ENCODE measurements at regions not wholly inside any gene's neighbourhood (a gene's known extent, or its start where the extent isn't known, plus 50 kb on each side); places are given as distances from the start of the nearest gene placed in this dataset.
A peak's percentile ranks its signal among the peaks of the same experiment; 100 is the strongest.

GRCh38 chr12:82210882-82211281 lies 147.3 kb downstream of the CCDC59 start:
- no peaks in the 10 kb centered on the region for H3K79me2 ChIP-seq (ENCODE audit: control insufficient read depth, insufficient read depth, low read length, unreplicated experiment)
- H3K27ac ChIP-seq (ENCODE audit: low read depth, low read length), result no peak overlapping the region
- no peaks in the 10 kb centered on the region for H3K4me1 ChIP-seq (ENCODE audit: control insufficient read depth, insufficient read depth, low read length, unreplicated experiment)
- no peak overlapping the region for H2AFZ ChIP-seq (ENCODE audit: low read length, unreplicated experiment)
- no peaks in the 10 kb centered on the region for H3K36me3 ChIP-seq (ENCODE audit: insufficient read depth, low read length)
- H3K27me3 ChIP-seq (ENCODE audit: insufficient read depth, low read length), result no peaks in the 10 kb centered on the region
- H3K4me3 ChIP-seq (ENCODE audit: low read depth, low read length), result no peak overlapping the region

DNA sequence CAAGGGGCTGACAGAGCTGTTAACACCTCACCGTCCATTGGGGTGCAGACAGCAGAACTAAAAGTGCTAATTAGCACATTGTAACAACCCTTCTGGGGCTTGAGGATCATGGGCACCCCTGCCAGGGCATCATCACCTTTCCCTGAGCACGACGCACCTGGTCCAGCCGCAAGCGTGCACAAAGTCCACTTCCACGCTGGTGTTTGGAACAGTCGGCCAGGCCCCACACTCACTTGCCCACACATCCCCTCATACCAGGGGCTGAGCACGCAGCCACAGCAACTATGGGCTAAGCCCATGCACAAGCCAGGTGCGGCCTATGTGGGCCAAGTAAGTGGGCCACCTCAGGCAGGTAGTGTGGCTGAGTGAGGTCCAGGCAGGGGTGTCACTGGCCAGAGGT lies 148.7 kb downstream of the CCDC59 start:
- H3K4me3 ChIP-seq (ENCODE audit: low read depth, low read length), result no peak overlapping the region
- H3K27ac ChIP-seq (ENCODE audit: low read depth, low read length), result no peak overlapping the region
- H3K79me2 ChIP-seq (ENCODE audit: control insufficient read depth, insufficient read depth, low read length, unreplicated experiment), result no peaks in the 10 kb centered on the region
- no peaks in the 10 kb centered on the region for H3K27me3 ChIP-seq (ENCODE audit: insufficient read depth, low read length)
- no peaks in the 10 kb centered on the region for H3K36me3 ChIP-seq (ENCODE audit: insufficient read depth, low read length)
- no peaks in the 10 kb centered on the region for H3K4me1 ChIP-seq (ENCODE audit: control insufficient read depth, insufficient read depth, low read length, unreplicated experiment)
- no peak overlapping the region for H2AFZ ChIP-seq (ENCODE audit: low read length, unreplicated experiment)

GRCh38 chr12:82207556-82207955 lies 150.6 kb downstream of the CCDC59 start:
- no peak overlapping the region for H2AFZ ChIP-seq (ENCODE audit: low read length, unreplicated experiment)
- no peak overlapping the region for H3K4me3 ChIP-seq (ENCODE audit: low read depth, low read length)
- no peaks in the 10 kb centered on the region for H3K27me3 ChIP-seq (ENCODE audit: insufficient read depth, low read length)
- H3K36me3 ChIP-seq (ENCODE audit: insufficient read depth, low read length), result no peaks in the 10 kb centered on the region
- H3K27ac ChIP-seq (ENCODE audit: low read depth, low read length), result no peak overlapping the region
- no peaks in the 10 kb centered on the region for H3K79me2 ChIP-seq (ENCODE audit: control insufficient read depth, insufficient read depth, low read length, unreplicated experiment)
- H3K4me1 ChIP-seq (ENCODE audit: control insufficient read depth, insufficient read depth, low read length, unreplicated experiment), result no peaks in the 10 kb centered on the region

DNA sequence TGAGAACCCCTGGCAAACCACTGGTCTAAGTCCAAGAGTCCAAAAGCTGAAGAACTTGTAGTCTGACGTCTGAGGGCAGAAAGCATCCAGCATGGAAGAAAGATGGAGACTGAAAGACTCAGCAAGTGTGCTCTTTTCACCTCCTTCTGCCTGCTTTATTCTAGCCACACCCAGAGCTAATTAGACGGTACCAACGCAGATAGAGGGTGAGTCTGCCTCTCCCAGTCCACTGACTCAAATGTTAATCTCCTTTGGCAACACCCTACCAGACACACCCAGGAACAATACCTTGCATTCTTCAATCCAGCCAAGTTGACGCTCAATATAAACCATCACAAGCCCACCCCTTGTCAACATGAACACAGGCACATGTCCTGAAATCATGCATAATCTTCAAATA lies 155.1 kb downstream of the CCDC59 start:
- H3K4me1 ChIP-seq (ENCODE audit: control insufficient read depth, insufficient read depth, low read length, unreplicated experiment), result no peaks in the 10 kb centered on the region
- no peak overlapping the region for H3K27ac ChIP-seq (ENCODE audit: low read depth, low read length)
- H3K79me2 ChIP-seq (ENCODE audit: control insufficient read depth, insufficient read depth, low read length, unreplicated experiment), result no peaks in the 10 kb centered on the region
- no peaks in the 10 kb centered on the region for H3K27me3 ChIP-seq (ENCODE audit: insufficient read depth, low read length)
- no peaks in the 10 kb centered on the region for H3K36me3 ChIP-seq (ENCODE audit: insufficient read depth, low read length)
- H3K4me3 ChIP-seq (ENCODE audit: low read depth, low read length), result no peak overlapping the region
- H2AFZ ChIP-seq (ENCODE audit: low read length, unreplicated experiment), result no peak overlapping the region

DNA sequence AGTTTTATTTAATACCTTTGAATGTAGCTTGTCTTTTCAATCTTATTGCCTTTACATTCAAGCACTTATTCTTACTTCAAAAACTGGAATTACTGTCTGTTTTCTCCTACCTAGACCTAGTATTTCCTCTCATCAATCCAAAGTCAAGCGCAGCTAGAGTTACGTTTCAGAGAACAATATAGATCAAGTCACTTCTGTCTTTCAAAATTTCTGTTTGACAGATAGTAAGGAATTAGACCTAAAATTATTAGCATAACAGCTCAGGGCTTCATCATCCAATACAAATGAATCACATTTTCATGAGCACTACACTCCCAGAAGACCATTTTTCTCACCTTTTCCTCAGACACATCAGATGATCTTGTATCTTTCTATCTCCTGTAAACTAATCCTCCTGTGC lies 170.6 kb downstream of the CCDC59 start:
- no peaks in the 10 kb centered on the region for H3K27me3 ChIP-seq (ENCODE audit: insufficient read depth, low read length)
- H3K27ac ChIP-seq (ENCODE audit: low read depth, low read length), result no peak overlapping the region
- no peaks in the 10 kb centered on the region for H3K4me1 ChIP-seq (ENCODE audit: control insufficient read depth, insufficient read depth, low read length, unreplicated experiment)
- no peak overlapping the region for H2AFZ ChIP-seq (ENCODE audit: low read length, unreplicated experiment)
- no peaks in the 10 kb centered on the region for H3K79me2 ChIP-seq (ENCODE audit: control insufficient read depth, insufficient read depth, low read length, unreplicated experiment)
- no peaks in the 10 kb centered on the region for H3K36me3 ChIP-seq (ENCODE audit: insufficient read depth, low read length)
- H3K4me3 ChIP-seq (ENCODE audit: low read depth, low read length), result no peak overlapping the region

GRCh38 chr12:82187011-82187410 lies 171.2 kb downstream of the CCDC59 start:
- Histone ChIP-seq H2AFZ (ENCODE audit: low read length, unreplicated experiment) (no peak overlapping the region), H3K36me3 (ENCODE audit: insufficient read depth, low read length) (no peaks in the 10 kb centered on the region), H3K27ac (ENCODE audit: low read depth, low read length) (no peak overlapping the region), H3K4me1 (ENCODE audit: control insufficient read depth, insufficient read depth, low read length, unreplicated experiment) (no peaks in the 10 kb centered on the region), H3K27me3 (ENCODE audit: insufficient read depth, low read length) (no peaks in the 10 kb centered on the region), H3K79me2 (ENCODE audit: control insufficient read depth, insufficient read depth, low read length, unreplicated experiment) (no peaks in the 10 kb centered on the region), H3K4me3 (ENCODE audit: low read depth, low read length) (no peak overlapping the region)

DNA sequence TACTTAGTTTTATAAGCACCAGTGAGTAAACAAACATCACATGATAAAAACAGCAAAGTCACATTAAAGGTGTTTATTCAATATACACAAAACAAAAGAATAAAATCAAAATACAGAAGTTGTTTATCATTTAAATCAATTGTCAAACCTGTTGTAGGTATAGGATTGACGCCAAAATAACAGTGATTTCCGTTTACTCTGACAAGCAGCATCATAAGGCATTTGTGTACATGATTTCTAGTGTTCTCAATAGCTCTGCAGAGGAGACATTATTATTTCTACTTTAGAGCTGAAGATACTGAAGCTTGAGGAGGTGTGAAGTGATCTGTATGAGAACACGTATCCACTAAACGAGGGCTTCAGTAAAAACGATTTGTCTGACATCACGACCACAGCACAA lies 171.9 kb downstream of the CCDC59 start:
- H3K27me3 ChIP-seq (ENCODE audit: insufficient read depth, low read length), result no peaks in the 10 kb centered on the region
- no peaks in the 10 kb centered on the region for H3K36me3 ChIP-seq (ENCODE audit: insufficient read depth, low read length)
- no peaks in the 10 kb centered on the region for H3K4me1 ChIP-seq (ENCODE audit: control insufficient read depth, insufficient read depth, low read length, unreplicated experiment)
- no peak overlapping the region for H3K27ac ChIP-seq (ENCODE audit: low read depth, low read length)
- no peak overlapping the region for H2AFZ ChIP-seq (ENCODE audit: low read length, unreplicated experiment)
- no peaks in the 10 kb centered on the region for H3K79me2 ChIP-seq (ENCODE audit: control insufficient read depth, insufficient read depth, low read length, unreplicated experiment)
- no peak overlapping the region for H3K4me3 ChIP-seq (ENCODE audit: low read depth, low read length)

DNA sequence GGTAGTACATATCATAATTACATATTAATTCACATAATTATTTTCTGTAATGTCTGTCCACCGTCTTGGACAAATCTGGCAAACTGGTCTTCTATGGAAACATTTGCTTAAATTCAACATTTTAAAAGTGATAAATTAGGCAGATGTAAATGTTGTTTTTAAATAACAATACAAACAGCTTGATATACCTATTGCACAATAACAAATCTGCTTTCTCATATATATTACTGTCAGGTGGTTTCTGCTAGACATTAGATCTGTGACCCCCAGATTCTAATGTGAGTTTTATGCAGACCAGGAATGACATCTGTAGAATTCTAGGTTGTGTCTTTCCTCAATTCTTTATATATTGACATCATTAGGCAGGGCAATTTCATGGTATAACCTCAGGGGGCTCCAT lies 173.3 kb downstream of the CCDC59 start:
- Histone ChIP-seq H2AFZ (ENCODE audit: low read length, unreplicated experiment) (no peak overlapping the region), H3K27me3 (ENCODE audit: insufficient read depth, low read length) (no peaks in the 10 kb centered on the region), H3K4me3 (ENCODE audit: low read depth, low read length) (no peak overlapping the region; the same call in 1 of the 2 replicates), H3K4me1 (ENCODE audit: control insufficient read depth, insufficient read depth, low read length, unreplicated experiment) (no peaks in the 10 kb centered on the region), H3K79me2 (ENCODE audit: control insufficient read depth, insufficient read depth, low read length, unreplicated experiment) (no peaks in the 10 kb centered on the region), H3K27ac (ENCODE audit: low read depth, low read length) (no peak overlapping the region), H3K36me3 (ENCODE audit: insufficient read depth, low read length) (no peaks in the 10 kb centered on the region)

DNA sequence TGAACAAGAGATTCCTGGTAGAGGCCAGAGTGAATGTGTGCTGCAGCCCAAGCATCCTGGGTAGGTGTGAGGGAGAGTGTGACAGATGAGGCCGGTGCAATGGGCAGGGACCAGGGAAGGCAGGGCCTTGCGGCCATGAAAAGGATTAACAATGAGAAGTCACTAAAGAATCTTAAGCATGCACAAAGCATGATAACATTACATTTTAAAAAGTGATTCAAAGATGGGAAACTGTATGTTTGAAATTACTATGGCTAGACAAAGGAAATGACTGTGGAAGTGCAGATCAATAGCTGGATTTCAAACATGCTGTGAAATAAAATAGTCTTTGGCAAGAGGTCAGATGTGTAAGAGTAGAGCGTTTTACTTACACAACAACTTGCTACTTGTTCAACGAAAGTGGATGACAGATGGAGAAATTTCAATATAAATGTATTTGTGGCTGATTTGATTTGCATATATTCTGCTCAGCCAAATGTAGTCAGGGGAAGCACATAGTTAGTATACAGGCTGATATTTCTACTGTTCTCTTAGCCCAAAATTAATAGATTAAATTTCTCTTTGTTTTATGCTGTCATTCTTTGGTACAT lies 175.5 kb downstream of the CCDC59 start:
- Histone ChIP-seq H3K4me3 (ENCODE audit: low read depth, low read length) (no peak overlapping the region), H3K27ac (ENCODE audit: low read depth, low read length) (no peak overlapping the region)

GRCh38 chr12:82176761-82177490 lies 181.3 kb downstream of the CCDC59 start:
- Histone ChIP-seq H3K4me1 (ENCODE audit: control insufficient read depth, insufficient read depth, low read length, unreplicated experiment) (peaks cover 4% of the 10 kb centered on the region), H3K27ac (ENCODE audit: low read depth, low read length) (no peak overlapping the region), H2AFZ (ENCODE audit: low read length, unreplicated experiment) (no peak overlapping the region), H3K27me3 (ENCODE audit: insufficient read depth, low read length) (no peaks in the 10 kb centered on the region), H3K4me3 (ENCODE audit: low read depth, low read length) (peak overlapping the region; percentile 38; the same call in 1 of the 2 replicates), H3K79me2 (ENCODE audit: control insufficient read depth, insufficient read depth, low read length, unreplicated experiment) (no peaks in the 10 kb centered on the region), H3K36me3 (ENCODE audit: insufficient read depth, low read length) (no peaks in the 10 kb centered on the region)

More for the DNA sequence above, 175.5 kb downstream of the CCDC59 start:
- Histone ChIP-seq H3K27me3 (ENCODE audit: insufficient read depth, low read length) (no peaks in the 10 kb centered on the region), H2AFZ (ENCODE audit: low read length, unreplicated experiment) (no peak overlapping the region), H3K79me2 (ENCODE audit: control insufficient read depth, insufficient read depth, low read length, unreplicated experiment) (no peaks in the 10 kb centered on the region), H3K4me1 (ENCODE audit: control insufficient read depth, insufficient read depth, low read length, unreplicated experiment) (peaks cover 4% of the 10 kb centered on the region), H3K36me3 (ENCODE audit: insufficient read depth, low read length) (no peaks in the 10 kb centered on the region)

DNA sequence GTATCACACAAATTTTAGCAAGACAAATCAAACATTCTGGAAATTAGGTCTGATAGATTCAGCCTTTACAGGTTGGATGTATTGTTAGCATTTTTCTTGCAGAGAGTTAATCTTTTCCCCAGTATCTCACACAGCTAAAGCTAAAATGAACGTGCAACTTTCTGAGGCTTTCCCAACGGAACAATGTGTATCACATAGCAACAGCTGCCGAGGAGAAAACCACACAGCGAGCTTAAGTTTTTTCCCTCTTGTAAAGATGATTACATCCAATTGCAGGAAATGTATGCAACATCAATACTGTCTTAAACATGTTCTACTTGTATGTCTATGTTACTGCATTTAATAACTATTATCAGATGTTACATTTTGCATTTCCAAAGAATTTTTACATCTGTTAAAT lies 182.2 kb downstream of the CCDC59 start:
- Histone ChIP-seq H3K4me3 (ENCODE audit: low read depth, low read length) (peak overlapping the region; percentile 38), H3K36me3 (ENCODE audit: insufficient read depth, low read length) (no peaks in the 10 kb centered on the region), H2AFZ (ENCODE audit: low read length, unreplicated experiment) (no peak overlapping the region), H3K27ac (ENCODE audit: low read depth, low read length) (no peak overlapping the region), H3K4me1 (ENCODE audit: control insufficient read depth, insufficient read depth, low read length, unreplicated experiment) (peaks cover 4% of the 10 kb centered on the region), H3K79me2 (ENCODE audit: control insufficient read depth, insufficient read depth, low read length, unreplicated experiment) (no peaks in the 10 kb centered on the region), H3K27me3 (ENCODE audit: insufficient read depth, low read length) (no peaks in the 10 kb centered on the region)
